Endothelial cell of umbilical vein (primary cell): ENCODE measurements at regions not wholly inside any gene's neighbourhood (a gene's known extent, or its start where the extent isn't known, plus 50 kb on each side); places are given as distances from the start of the nearest gene placed in this dataset.

Experiments
- JUN ChIP-seq: IDR thresholded peaks from 2 replicates; pipeline ENCODE4 v1.6.1; 2011; ENCODE audit warnings: borderline replicate concordance, low read depth; ENCODE audit not compliant: insufficient read length, insufficient read depth
- TF ChIP-seq, protein P1 (sequence below), 2 donors: IDR thresholded peaks; 1 replicate in 1 of 2; 2 replicates in 1 of 2; pipeline ENCODE4 v1.5.1; 2011; ENCODE audit warnings: low read length in 2 of 2, mild to moderate bottlenecking in 2 of 2, moderate library complexity in 2 of 2, control low read depth in 1 of 2, inconsistent platforms in 1 of 2, low read depth in 1 of 2; ENCODE audit not compliant: insufficient read depth in 1 of 2; ENCODE audit errors: extremely low read depth in 1 of 2

DNA sequence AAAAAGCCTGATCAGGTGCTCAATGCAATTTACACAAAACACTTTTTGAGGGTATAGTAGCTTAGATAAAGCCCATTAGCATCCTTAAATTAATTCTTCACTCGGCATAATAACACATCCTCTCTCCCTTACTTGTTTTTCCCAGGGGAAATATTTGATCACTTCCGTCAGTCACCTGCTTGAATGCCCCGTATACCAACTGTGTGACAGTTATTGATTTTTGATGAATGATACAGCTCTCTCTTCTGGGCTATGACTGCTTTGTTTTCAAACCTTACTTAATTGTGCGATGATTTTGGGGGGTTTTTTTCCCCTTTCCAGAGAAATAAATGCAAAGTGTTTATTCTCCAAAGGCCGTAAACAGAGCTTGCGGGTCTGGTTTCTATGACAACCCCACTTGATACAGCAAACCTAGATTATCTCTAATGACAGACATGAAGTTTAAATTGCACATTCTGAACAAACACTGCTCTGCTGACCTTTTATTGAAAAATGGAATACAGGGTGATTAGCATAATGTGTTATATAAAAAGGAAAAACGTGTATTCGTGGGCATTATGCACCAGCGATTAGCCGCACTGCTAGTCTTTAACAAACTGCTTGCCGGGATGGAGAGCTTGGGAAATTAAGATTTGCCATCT lies 78.4 kb upstream of the NANOS1 start:
- TF ChIP-seq, protein P1, sequence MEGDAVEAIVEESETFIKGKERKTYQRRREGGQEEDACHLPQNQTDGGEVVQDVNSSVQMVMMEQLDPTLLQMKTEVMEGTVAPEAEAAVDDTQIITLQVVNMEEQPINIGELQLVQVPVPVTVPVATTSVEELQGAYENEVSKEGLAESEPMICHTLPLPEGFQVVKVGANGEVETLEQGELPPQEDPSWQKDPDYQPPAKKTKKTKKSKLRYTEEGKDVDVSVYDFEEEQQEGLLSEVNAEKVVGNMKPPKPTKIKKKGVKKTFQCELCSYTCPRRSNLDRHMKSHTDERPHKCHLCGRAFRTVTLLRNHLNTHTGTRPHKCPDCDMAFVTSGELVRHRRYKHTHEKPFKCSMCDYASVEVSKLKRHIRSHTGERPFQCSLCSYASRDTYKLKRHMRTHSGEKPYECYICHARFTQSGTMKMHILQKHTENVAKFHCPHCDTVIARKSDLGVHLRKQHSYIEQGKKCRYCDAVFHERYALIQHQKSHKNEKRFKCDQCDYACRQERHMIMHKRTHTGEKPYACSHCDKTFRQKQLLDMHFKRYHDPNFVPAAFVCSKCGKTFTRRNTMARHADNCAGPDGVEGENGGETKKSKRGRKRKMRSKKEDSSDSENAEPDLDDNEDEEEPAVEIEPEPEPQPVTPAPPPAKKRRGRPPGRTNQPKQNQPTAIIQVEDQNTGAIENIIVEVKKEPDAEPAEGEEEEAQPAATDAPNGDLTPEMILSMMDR (IDR thresholded peaks at IDR 0.05; ENCODE audit: extremely low read depth in 1 of 2, insufficient read depth in 1 of 2, low read depth in 1 of 2, low read length in 2 of 2), result no peak
- TF ChIP-seq JUN, result no peak
